ENCODE measurements at regions not wholly inside any gene's neighbourhood (a gene's known extent, or its start where the extent isn't known, plus 50 kb on each side); places are given as distances from the start of the nearest gene placed in this dataset.
A peak's percentile ranks its signal among the peaks of the same experiment; 100 is the strongest.

- Histone ChIP-seq H3K36me3 (no peaks in the 10 kb centered on the region), H3K27ac (no peak overlapping the region), H3K27me3 (replicated peaks) (no peaks in the 10 kb centered on the region), H3K4me1 (replicated peaks) (no peaks in the 10 kb centered on the region), H3K4me3 (no peak overlapping the region), H3K9me3 (replicated peaks) (no peaks in the 10 kb centered on the region)
- DNase-seq (ENCODE audit: low read depth in 1 of 2, low spot score in 2 of 2) = no peak
Measured at GRCh38 chr12:87870061-87870460, 159.1 kb downstream of the C12orf50 start.

DNA sequence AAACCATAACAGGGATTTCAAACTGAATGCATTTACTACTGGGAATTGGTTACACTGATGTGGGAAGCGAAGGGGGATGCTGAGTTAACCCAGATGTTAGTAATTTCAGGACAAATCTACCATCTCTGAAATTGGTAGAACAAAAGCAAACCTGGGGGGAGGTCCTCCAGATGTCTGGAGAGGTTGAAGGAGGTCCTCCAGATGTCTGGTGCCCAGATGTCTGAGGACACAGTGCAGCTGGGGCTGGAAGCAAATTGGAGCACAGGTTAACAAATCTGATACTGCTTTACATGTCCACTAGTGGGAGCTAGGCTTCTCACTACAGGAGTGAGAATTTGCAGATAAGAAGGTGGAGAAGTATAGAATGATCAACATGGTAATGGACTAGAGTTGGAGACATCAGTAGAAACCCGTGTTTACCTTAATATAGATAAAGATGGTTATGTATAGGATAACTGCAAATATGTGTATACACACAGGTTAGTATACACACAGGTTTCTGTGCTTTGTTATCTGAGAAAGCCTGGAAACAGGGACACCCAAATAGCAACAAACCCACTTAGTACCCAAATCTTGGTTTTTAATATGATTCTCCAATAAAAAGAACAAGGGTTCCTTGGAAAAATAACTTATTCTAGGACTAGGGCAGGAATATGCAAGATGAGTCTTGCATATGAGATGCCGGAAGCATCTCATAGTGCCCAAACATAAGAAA is 162.5 kb downstream of the C12orf50 start:
- Histone ChIP-seq H3K4me3 (no peak overlapping the region), H3K36me3 (no peaks in the 10 kb centered on the region), H3K4me1 (replicated peaks) (no peaks in the 10 kb centered on the region), H3K9me3 (replicated peaks) (no peaks in the 10 kb centered on the region), H3K27me3 (replicated peaks) (no peaks in the 10 kb centered on the region; the same call in 1 of the 2 replicates), H3K27ac (no peak overlapping the region)
- no peak for DNase-seq (ENCODE audit: low read depth in 1 of 2, low spot score in 2 of 2)

GRCh38 chr12:87861791-87862190 is 167.4 kb downstream of the C12orf50 start:
- no peaks in the 10 kb centered on the region for H3K4me1 ChIP-seq (replicated peaks)
- no peak for DNase-seq (ENCODE audit: low read depth in 1 of 2, low spot score in 2 of 2)
- no peaks in the 10 kb centered on the region; the same call in 1 of the 2 replicates for H3K27me3 ChIP-seq (replicated peaks)
- no peak overlapping the region for H3K27ac ChIP-seq
- no peak overlapping the region for H3K4me3 ChIP-seq
- H3K36me3 ChIP-seq = no peaks in the 10 kb centered on the region
- H3K9me3 ChIP-seq (replicated peaks) = no peaks in the 10 kb centered on the region

DNA sequence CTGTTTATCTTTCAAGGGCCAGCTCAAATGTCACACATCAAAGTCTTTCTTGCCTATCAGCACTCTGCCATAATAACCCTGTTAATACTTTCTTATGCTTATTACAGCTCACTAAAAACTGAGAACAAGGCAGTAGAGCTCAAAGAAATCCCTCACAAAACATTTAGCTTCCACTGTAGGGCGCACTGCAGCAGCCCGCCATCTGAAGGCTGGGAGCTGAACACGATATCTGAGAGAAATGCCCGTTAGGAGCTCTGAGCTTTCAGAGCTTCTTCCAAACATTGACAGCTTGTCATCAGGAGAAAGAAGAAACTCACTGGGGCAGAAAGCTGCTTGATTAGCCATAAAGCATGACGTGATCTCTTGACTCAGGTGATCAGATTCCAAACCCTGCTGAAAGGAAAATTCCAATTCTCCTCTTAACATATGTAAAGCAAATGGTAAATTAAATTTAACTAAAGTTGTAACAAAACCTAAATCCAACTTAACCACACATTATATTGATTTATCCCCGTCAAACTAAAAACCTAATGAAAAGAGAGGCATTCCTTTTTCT is 175.7 kb downstream of the C12orf50 start:
- no peaks in the 10 kb centered on the region for H3K4me1 ChIP-seq (replicated peaks)
- no peak for DNase-seq (ENCODE audit: low read depth in 1 of 2, low spot score in 2 of 2)
- no peaks in the 10 kb centered on the region for H3K36me3 ChIP-seq
- H3K27me3 ChIP-seq (replicated peaks) = no peaks in the 10 kb centered on the region
- H3K9me3 ChIP-seq (replicated peaks) = no peaks in the 10 kb centered on the region
- H3K4me3 ChIP-seq = no peak overlapping the region
- no peak overlapping the region for H3K27ac ChIP-seq

- Histone ChIP-seq H3K4me3 (no peak overlapping the region), H3K27ac (no peak overlapping the region), H3K4me1 (replicated peaks) (no peaks in the 10 kb centered on the region), H3K36me3 (no peaks in the 10 kb centered on the region), H3K9me3 (replicated peaks) (0 out of 2 replicates have a peak, but pooled peaks cover 2% of the 10 kb centered on the region), H3K27me3 (replicated peaks) (no peaks in the 10 kb centered on the region)
- no peak for DNase-seq (ENCODE audit: low read depth in 1 of 2, low spot score in 2 of 2)
Measured at GRCh38 chr12:87849074-87849473, 180.1 kb downstream of the C12orf50 start.

DNA sequence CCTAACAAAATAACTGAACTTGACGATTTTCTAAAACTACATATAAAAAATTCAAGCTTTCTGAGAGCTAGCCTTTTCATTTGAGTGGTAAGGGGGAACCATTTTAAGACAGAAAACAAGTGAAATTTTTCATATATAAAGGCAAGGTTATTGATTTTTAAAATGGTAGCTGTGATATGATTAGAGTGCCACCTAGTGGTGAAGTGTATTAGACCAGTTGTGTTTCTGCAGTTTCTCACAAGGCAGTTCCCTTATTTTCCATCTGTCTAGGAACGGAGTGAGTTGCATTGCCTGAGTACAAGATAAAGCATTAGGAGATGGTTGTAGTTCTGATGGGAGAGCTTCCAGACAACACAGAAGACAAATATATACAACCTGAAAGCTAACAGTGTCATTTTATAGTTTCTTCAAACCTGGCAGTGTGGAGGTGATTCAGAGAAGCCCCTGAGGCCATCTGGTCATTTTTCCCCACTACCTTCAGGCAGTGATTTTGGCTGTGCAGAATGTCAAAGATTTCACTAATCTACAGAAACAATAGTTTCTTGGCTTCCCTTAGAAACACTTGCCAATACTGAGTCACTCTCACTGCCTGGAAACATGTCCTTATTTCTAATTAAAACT is 180.8 kb downstream of the C12orf50 start:
- Histone ChIP-seq H3K36me3 (no peaks in the 10 kb centered on the region), H3K4me1 (replicated peaks) (no peaks in the 10 kb centered on the region), H3K4me3 (no peak overlapping the region), H3K9me3 (replicated peaks) (0 out of 2 replicates have a peak, but pooled peaks cover 2% of the 10 kb centered on the region), H3K27me3 (replicated peaks) (no peaks in the 10 kb centered on the region), H3K27ac (no peak overlapping the region)
- DNase-seq (ENCODE audit: low read depth in 1 of 2, low spot score in 2 of 2) = peak in 1 of 2 experiments; percentile 50

DNA sequence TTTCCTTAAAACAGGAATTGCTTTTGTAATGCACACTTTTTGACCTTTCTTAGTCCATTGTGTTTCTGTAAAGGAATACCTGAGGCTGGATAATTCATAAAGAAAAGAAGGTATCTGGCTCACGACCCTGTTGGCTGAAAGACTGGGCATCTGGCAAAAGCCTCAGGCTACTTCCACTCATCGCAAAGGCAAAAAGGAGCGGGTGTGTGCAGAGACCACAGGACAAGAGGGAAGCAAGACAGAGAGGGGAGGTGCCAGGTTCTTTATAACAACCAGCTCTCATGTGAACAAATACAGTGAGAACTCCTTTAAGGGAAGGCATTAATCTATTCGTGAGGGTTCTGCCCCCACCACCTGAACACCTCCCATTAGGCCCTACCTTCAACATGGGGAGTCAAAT is 182.1 kb downstream of the C12orf50 start:
- DNase-seq (ENCODE audit: low read depth in 1 of 2, low spot score in 2 of 2) = no peak
- no peak overlapping the region for H3K4me3 ChIP-seq
- no peaks in the 10 kb centered on the region for H3K4me1 ChIP-seq (replicated peaks)
- 0 out of 2 replicates have a peak, but pooled peaks cover 2% of the 10 kb centered on the region for H3K9me3 ChIP-seq (replicated peaks)
- H3K27ac ChIP-seq = no peak overlapping the region
- H3K27me3 ChIP-seq (replicated peaks) = no peaks in the 10 kb centered on the region
- no peaks in the 10 kb centered on the region for H3K36me3 ChIP-seq

DNA sequence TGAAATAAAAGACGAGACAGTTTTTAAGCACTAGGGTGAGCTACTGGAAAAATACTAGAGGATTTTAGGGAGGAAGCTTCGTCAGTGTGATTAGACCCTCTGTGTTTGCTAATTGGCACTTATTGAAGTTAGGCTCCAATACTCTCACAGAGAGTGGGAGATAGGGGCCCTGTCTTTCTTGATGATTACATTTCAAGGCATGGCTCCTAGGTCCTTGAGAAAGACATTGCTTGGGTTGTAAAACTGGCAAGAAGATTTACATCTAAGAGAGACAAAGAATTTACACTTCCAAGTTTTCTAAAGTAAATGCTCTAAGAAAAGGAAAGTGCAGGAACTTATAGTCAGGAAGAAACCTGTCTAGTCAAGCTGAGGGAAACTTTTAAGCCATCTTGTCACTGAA is 183.2 kb downstream of the C12orf50 start:
- no peaks in the 10 kb centered on the region for H3K4me1 ChIP-seq (replicated peaks)
- no peaks in the 10 kb centered on the region for H3K36me3 ChIP-seq
- no peak overlapping the region for H3K27ac ChIP-seq
- H3K27me3 ChIP-seq (replicated peaks) = no peaks in the 10 kb centered on the region
- H3K4me3 ChIP-seq = no peak overlapping the region
- 0 out of 2 replicates have a peak, but pooled peaks cover 2% of the 10 kb centered on the region for H3K9me3 ChIP-seq (replicated peaks)
- no peak for DNase-seq (ENCODE audit: low read depth in 1 of 2, low spot score in 2 of 2)

DNA sequence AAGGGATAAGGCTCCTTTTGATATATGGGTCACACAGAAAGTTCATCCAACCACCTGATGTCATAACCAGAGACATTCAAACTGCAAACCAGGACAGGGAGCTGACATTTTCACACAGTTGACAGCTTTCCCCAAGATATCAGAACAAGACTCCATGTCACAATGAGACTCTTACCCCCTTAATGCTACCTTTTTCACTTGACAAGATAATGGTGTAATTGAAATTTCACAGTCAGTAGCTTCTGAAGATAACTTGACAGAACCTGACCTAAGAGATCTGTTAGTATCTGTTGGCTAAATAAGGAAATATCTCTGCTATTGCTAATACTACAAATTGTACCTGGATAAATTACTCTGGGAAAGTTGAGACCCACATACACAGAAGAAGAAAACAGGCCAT is 187.3 kb downstream of the C12orf50 start:
- H3K36me3 ChIP-seq = no peaks in the 10 kb centered on the region
- no peak overlapping the region for H3K27ac ChIP-seq
- no peaks in the 10 kb centered on the region for H3K4me1 ChIP-seq (replicated peaks)
- DNase-seq (ENCODE audit: low read depth in 1 of 2, low spot score in 2 of 2) = no peak
- H3K27me3 ChIP-seq (replicated peaks) = no peaks in the 10 kb centered on the region
- 0 out of 2 replicates have a peak, but pooled peaks cover 2% of the 10 kb centered on the region for H3K9me3 ChIP-seq (replicated peaks)
- no peak overlapping the region for H3K4me3 ChIP-seq

DNA sequence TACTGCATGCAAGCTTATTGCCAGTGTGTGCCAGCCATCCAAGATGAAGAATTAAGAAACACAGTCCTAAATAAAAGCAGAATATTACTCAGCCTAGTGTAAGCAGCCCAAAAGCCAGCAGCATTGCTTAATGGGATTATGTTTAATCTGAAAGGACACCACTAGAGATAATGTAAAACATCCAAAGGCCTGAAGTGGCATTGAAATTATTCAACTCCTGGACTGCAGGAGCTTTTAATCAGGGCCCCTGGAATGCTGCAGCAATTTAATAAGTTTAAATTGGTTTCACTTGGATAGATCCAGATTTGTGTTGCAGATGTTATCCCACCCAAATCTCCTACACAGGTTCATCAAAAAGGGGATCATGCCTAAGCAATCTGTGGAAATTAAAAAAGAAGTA is 193.0 kb downstream of the C12orf50 start:
- Histone ChIP-seq H3K4me1 (replicated peaks) (no peaks in the 10 kb centered on the region), H3K27ac (no peak overlapping the region), H3K27me3 (replicated peaks) (no peaks in the 10 kb centered on the region), H3K4me3 (no peak overlapping the region), H3K9me3 (replicated peaks) (no peaks in the 10 kb centered on the region), H3K36me3 (no peaks in the 10 kb centered on the region)
- no peak for DNase-seq (ENCODE audit: low read depth in 1 of 2, low spot score in 2 of 2)

GRCh38 chr12:87828382-87828973 is 200.7 kb downstream of the C12orf50 start:
- peak overlapping the region; percentile 68 for H3K27ac ChIP-seq
- H3K4me3 ChIP-seq = no peak overlapping the region
- H3K36me3 ChIP-seq = no peaks in the 10 kb centered on the region
- H3K4me1 ChIP-seq (replicated peaks) = peaks cover 27% of the 10 kb centered on the region
- DNase-seq (ENCODE audit: low read depth in 1 of 2, low spot score in 2 of 2) = no peak
- H3K9me3 ChIP-seq (replicated peaks) = no peaks in the 10 kb centered on the region
- H3K27me3 ChIP-seq (replicated peaks) = no peaks in the 10 kb centered on the region

GRCh38 chr12:87827638-87828264 is 201.4 kb downstream of the C12orf50 start:
- peak in 1 of 2 experiments; percentile 82 for DNase-seq (ENCODE audit: low read depth in 1 of 2, low spot score in 2 of 2)
- Histone ChIP-seq H3K4me3 (no peak overlapping the region), H3K27ac (peak overlapping the region; percentile 68), H3K27me3 (replicated peaks) (no peaks in the 10 kb centered on the region), H3K36me3 (no peaks in the 10 kb centered on the region), H3K4me1 (replicated peaks) (peaks cover 27% of the 10 kb centered on the region), H3K9me3 (replicated peaks) (no peaks in the 10 kb centered on the region)

- no peaks in the 10 kb centered on the region for H3K27me3 ChIP-seq (replicated peaks)
- no peaks in the 10 kb centered on the region for H3K9me3 ChIP-seq (replicated peaks)
- DNase-seq (ENCODE audit: low read depth in 1 of 2, low spot score in 2 of 2) = no peak
- peaks cover 29% of the 10 kb centered on the region for H3K4me1 ChIP-seq (replicated peaks)
- H3K4me3 ChIP-seq = no peak overlapping the region
- no peaks in the 10 kb centered on the region for H3K36me3 ChIP-seq
- H3K27ac ChIP-seq = no peak overlapping the region
Measured at GRCh38 chr12:87822923-87823322, 206.3 kb downstream of the C12orf50 start.

Data from SJSA1 (cell line).